ENCODE measurements at regions not wholly inside any gene's neighbourhood (a gene's known extent, or its start where the extent isn't known, plus 50 kb on each side); places are given as distances from the start of the nearest gene placed in this dataset.
A peak's percentile ranks its signal among the peaks of the same experiment; 100 is the strongest.

GRCh38 chr18:45243340-45244110 lies 371.8 kb upstream of the SLC14A2 start:
- H3K4me1 Mint-ChIP-seq, result peaks cover 17% of the 10 kb centered on the region
- H3K4me3 Mint-ChIP-seq, result no peak overlapping the region
- Histone ChIP-seq H4K20me1 (ENCODE audit: insufficient read depth, low read length) (no peaks in the 10 kb centered on the region), H3K36me3 (replicated peaks in 1 of 2; ENCODE audit: control insufficient read depth in 1 of 2, insufficient read depth in 2 of 2, low read length in 2 of 2) (no peaks in the 10 kb centered on the region), H3K27ac (ENCODE audit: low read depth in 1 of 2, low read length in 2 of 2) (no peak overlapping the region), H3K4me3 (replicated peaks in 1 of 3; ENCODE audit: low read depth in 2 of 3, low read length in 3 of 3) (no peak overlapping the region), H3K4me2 (replicated peaks; ENCODE audit: extremely low read depth, low read length, poor library complexity, severe bottlenecking) (no peak overlapping the region), H3K79me2 (ENCODE audit: insufficient read depth, low read length) (no peaks in the 10 kb centered on the region), H3K4me1 (ENCODE audit: control insufficient read depth in 1 of 2, insufficient read depth in 2 of 2, low read length in 2 of 2) (peaks cover 6 to 9% of the 10 kb centered on the region in 2 donors), H2AFZ (ENCODE audit: insufficient read depth, low read depth, low read length, poor library complexity, severe bottlenecking) (no peak overlapping the region), H3K9me3 (replicated peaks in 1 of 2; ENCODE audit: control insufficient read depth in 1 of 2, insufficient read depth in 1 of 2, low read length in 2 of 2) (no peaks in the 10 kb centered on the region), H3K9ac (ENCODE audit: insufficient read depth, low read length, poor library complexity, severe bottlenecking) (no peak overlapping the region), H3K27me3 (ENCODE audit: control insufficient read depth in 2 of 2, insufficient read depth in 2 of 2, low read length in 2 of 2) (no peaks in the 10 kb centered on the region)
- no peak for DNase-seq
- TF ChIP-seq CTCF (IDR thresholded peaks at IDR 0.05), result no peak
- intact Hi-C loops (cut with micrococcal nuclease), result no loop called here
- peaks cover 0 to 4% (median 0%) of the 10 kb centered on the region in 7 donors for H3K9me3 Mint-ChIP-seq
- H3K36me3 Mint-ChIP-seq, result no peaks in the 10 kb centered on the region
- no peak overlapping the region for H3K27ac Mint-ChIP-seq
- WGBS (ENCODE audit: insufficient coverage), result 93% methylated on average over 6 of the region's 7 CpGs
- peaks cover 0 to 2% (median 0%) of the 10 kb centered on the region in 3 donors for H3K27me3 Mint-ChIP-seq (ENCODE audit: low read depth in 3 of 3)

- Histone ChIP-seq H3K4me2 (replicated peaks; ENCODE audit: extremely low read depth, low read length, poor library complexity, severe bottlenecking) (no peak overlapping the region), H4K20me1 (ENCODE audit: insufficient read depth, low read length) (no peaks in the 10 kb centered on the region), H3K4me3 (replicated peaks in 1 of 3; ENCODE audit: low read depth in 2 of 3, low read length in 3 of 3) (no peak overlapping the region), H3K27me3 (ENCODE audit: control insufficient read depth in 2 of 2, insufficient read depth in 2 of 2, low read length in 2 of 2) (no peaks in the 10 kb centered on the region), H3K27ac (ENCODE audit: low read depth in 1 of 2, low read length in 2 of 2) (no peak overlapping the region), H2AFZ (ENCODE audit: insufficient read depth, low read depth, low read length, poor library complexity, severe bottlenecking) (no peak overlapping the region), H3K4me1 (ENCODE audit: control insufficient read depth in 1 of 2, insufficient read depth in 2 of 2, low read length in 2 of 2) (peaks cover 16 to 21% of the 10 kb centered on the region in 2 donors), H3K9ac (ENCODE audit: insufficient read depth, low read length, poor library complexity, severe bottlenecking) (no peak overlapping the region), H3K36me3 (replicated peaks in 1 of 2; ENCODE audit: control insufficient read depth in 1 of 2, insufficient read depth in 2 of 2, low read length in 2 of 2) (no peaks in the 10 kb centered on the region), H3K79me2 (ENCODE audit: insufficient read depth, low read length) (no peaks in the 10 kb centered on the region), H3K9me3 (replicated peaks in 1 of 2; ENCODE audit: control insufficient read depth in 1 of 2, insufficient read depth in 1 of 2, low read length in 2 of 2) (no peaks in the 10 kb centered on the region)
- H3K36me3 Mint-ChIP-seq, result no peaks in the 10 kb centered on the region
- no peak for DNase-seq
- intact Hi-C loops (cut with micrococcal nuclease), result no loop called here
- H3K4me1 Mint-ChIP-seq, result peaks cover 32% of the 10 kb centered on the region
- no peak for TF ChIP-seq CTCF (IDR thresholded peaks at IDR 0.05)
- H3K4me3 Mint-ChIP-seq, result no peak overlapping the region
- 100% methylated on average over 1 of the region's 1 CpG for WGBS (ENCODE audit: insufficient coverage)
- peak overlapping the region in 1 of 7 donors; percentile 45 for H3K27ac Mint-ChIP-seq
- peaks cover 0 to 4% (median 0%) of the 10 kb centered on the region in 7 donors for H3K9me3 Mint-ChIP-seq
- H3K27me3 Mint-ChIP-seq (ENCODE audit: low read depth in 3 of 3), result no peaks in the 10 kb centered on the region
Observed at GRCh38 chr18:45245091-45245511, 370.2 kb upstream of the SLC14A2 start.
